Nephron progenitor cell (in vitro differentiated cells): ENCODE measurements at regions not wholly inside any gene's neighbourhood (a gene's known extent, or its start where the extent isn't known, plus 50 kb on each side); places are given as distances from the start of the nearest gene placed in this dataset.

ENCODE experiments used
- DNase-seq: peaks from one replicate; pipeline ENCODE4 v3.0.0; 2021
- H3K27ac Mint-ChIP-seq: 2 replicates; pipeline ENCODE4 v1.8.0; 2021; ENCODE audit warnings: mild to moderate bottlenecking, moderate library complexity, mixed read lengths
- H3K27me3 Mint-ChIP-seq: 2 replicates; pipeline ENCODE4 v1.8.0; 2021; ENCODE audit warnings: mild to moderate bottlenecking, low read depth, mixed read lengths; ENCODE audit not compliant: poor library complexity
- H3K36me3 Mint-ChIP-seq: 2 replicates; pipeline ENCODE4 v1.8.0; 2021; ENCODE audit warnings: low read depth, mixed read lengths
- H3K4me1 Mint-ChIP-seq: 2 replicates; pipeline ENCODE4 v1.8.0; 2021; ENCODE audit warnings: mixed read lengths
- H3K4me3 Mint-ChIP-seq: 2 replicates; pipeline ENCODE4 v1.8.0; 2021; ENCODE audit warnings: mild to moderate bottlenecking, moderate library complexity, mixed read lengths
- H3K9me3 Mint-ChIP-seq: 2 replicates; pipeline ENCODE4 v1.8.0; 2021; ENCODE audit warnings: mild to moderate bottlenecking, moderate library complexity, mixed read lengths
- CTCF ChIP-seq: fragments of 200-600 bp; sonication (generic); IDR thresholded peaks from 2 replicates; pipeline ENCODE4 v1.5.0; 2021; ENCODE audit warnings: antibody characterized with exemption

GRCh38 chr10:61279400-61279799, 173.8 kb downstream of the TMEM26 start:
- Mint-ChIP-seq H3K9me3 (no peaks in the 10 kb centered on the region), H3K36me3 (no peaks in the 10 kb centered on the region), H3K4me1 (no peaks in the 10 kb centered on the region), H3K27ac (no peak overlapping the region), H3K4me3 (no peak overlapping the region), H3K27me3 (peaks cover 6% of the 10 kb centered on the region)
- no peak for DNase-seq
- no peak for TF ChIP-seq CTCF

DNA sequence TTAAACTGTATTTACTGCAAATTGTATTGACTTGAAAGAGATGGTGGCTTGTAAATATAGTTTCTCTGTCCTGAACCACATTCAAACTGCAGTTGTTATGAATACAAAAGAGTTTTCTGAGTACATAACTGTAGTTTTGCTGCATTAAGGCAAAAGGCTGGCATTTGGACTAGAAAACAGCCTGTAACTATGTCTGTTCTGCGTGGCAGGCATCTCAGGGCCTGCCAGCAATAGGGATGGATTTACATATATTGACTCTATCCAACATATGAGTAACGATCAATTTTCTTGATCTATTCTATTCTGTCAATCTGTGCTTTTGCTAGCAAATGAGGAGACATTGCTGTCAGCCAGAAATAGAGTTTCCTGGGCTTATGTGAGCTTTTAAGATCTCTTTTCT, 174.6 kb downstream of the TMEM26 start:
- no peak for DNase-seq
- H3K27me3 Mint-ChIP-seq: peaks cover 6% of the 10 kb centered on the region
- TF ChIP-seq CTCF: no peak
- H3K27ac Mint-ChIP-seq: no peak overlapping the region
- no peaks in the 10 kb centered on the region for H3K9me3 Mint-ChIP-seq
- H3K36me3 Mint-ChIP-seq: no peaks in the 10 kb centered on the region
- H3K4me1 Mint-ChIP-seq: no peaks in the 10 kb centered on the region
- H3K4me3 Mint-ChIP-seq: no peak overlapping the region

DNA sequence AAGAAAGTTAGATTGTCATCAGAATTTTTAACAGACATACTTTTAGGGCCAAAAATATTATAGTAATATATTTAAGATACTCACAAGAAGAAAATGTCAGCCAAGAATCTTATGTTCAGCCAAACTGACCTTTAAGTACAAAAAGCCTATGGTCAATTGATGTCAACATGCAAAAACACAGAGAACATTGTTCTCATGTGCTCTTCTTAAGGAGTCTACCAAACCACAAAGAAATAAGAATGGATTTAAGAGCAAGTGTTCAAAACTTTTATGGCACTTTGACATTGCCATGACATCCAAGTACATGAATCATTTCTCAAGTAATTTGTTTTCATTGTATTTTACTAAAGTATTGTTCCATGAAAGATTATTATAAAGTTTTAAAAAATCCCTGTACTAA, 180.4 kb downstream of the TMEM26 start:
- Mint-ChIP-seq H3K36me3 (no peaks in the 10 kb centered on the region), H3K27ac (no peak overlapping the region), H3K4me3 (no peak overlapping the region), H3K27me3 (peaks cover 6% of the 10 kb centered on the region), H3K9me3 (no peaks in the 10 kb centered on the region), H3K4me1 (no peaks in the 10 kb centered on the region)
- no peak for TF ChIP-seq CTCF
- DNase-seq: no peak

DNA sequence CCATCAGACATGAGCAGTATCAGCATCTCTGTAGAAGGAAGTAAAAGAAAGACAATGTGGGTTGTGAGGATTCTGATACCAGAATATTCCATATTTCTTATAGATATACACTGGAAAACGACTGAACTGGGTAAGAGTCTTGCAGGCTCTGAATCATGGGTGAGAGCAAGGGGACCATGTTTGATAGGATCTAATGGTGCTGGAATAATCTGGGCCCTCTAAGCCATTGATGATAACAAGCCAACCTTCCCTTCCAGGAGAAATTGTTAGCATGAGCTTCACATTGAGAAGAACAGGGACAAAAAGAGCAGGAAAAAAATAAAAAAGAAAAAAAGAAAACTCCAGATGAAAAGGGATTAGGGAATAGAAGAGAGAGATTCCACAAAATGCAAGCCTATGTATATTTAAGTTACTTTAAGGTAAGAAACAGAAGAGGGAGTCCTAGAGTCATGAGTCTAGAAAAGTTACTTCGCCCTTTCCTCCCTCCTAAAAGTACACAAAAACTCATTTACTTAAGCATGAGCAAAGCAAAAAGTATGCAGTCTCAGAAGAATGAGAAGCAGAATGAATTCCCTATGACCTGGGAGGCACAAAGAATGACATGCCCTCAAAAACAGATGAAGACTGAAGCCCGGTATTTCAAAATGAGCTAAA, 181.9 kb downstream of the TMEM26 start:
- H3K27me3 Mint-ChIP-seq: peaks cover 6% of the 10 kb centered on the region

GRCh38 chr10:61263518-61263917, 189.7 kb downstream of the TMEM26 start:
- no peak overlapping the region for H3K4me3 Mint-ChIP-seq
- peaks cover 6% of the 10 kb centered on the region for H3K27me3 Mint-ChIP-seq
- H3K36me3 Mint-ChIP-seq: no peaks in the 10 kb centered on the region
- no peaks in the 10 kb centered on the region for H3K4me1 Mint-ChIP-seq
- TF ChIP-seq CTCF: no peak
- H3K9me3 Mint-ChIP-seq: no peaks in the 10 kb centered on the region
- no peak overlapping the region for H3K27ac Mint-ChIP-seq
- no peak for DNase-seq

More for the DNA sequence above, 181.9 kb downstream of the TMEM26 start:
- Mint-ChIP-seq H3K4me3 (no peak overlapping the region), H3K27ac (no peak overlapping the region), H3K9me3 (no peaks in the 10 kb centered on the region), H3K36me3 (no peaks in the 10 kb centered on the region), H3K4me1 (no peaks in the 10 kb centered on the region)
- TF ChIP-seq CTCF: no peak
- DNase-seq: no peak
